WTC11 (cell line): ENCODE measurements at regions not wholly inside any gene's neighbourhood (a gene's known extent, or its start where the extent isn't known, plus 50 kb on each side); places are given as distances from the start of the nearest gene placed in this dataset.

Experiments used
- ATAC-seq: fragments of 200-7000 bp; cut with Tn5 transposase; 2 replicates; pipeline ENCODE4 v1.10.0; 2021; ENCODE audit warnings: mild to moderate bottlenecking, moderate library complexity
- CTCF ChIA-PET: fragments of 300-600 bp; sonication (Branson Sonifier 250); formaldehyde crosslinking; loops from one replicate; lab custom pipeline; 2021; ENCODE audit warnings: antibody characterized with exemption; lab: Charles Lee
- POLR2A ChIA-PET: fragments of 350-600 bp; sonication (Branson Sonifier 250); formaldehyde crosslinking; loops from one replicate; lab custom pipeline; 2021; ENCODE audit warnings: antibody characterized with exemption; lab: Charles Lee
- DNase-seq: peaks from one replicate; pipeline ENCODE4 v3.0.0; 2021; ENCODE audit warnings: low spot score
- H3K27ac Mint-ChIP-seq: 2 replicates; pipeline ENCODE4 v1.8.0; 2021; ENCODE audit warnings: mixed read lengths
- H3K27me3 Mint-ChIP-seq: 2 replicates; pipeline ENCODE4 v1.8.0; 2021; ENCODE audit warnings: low read depth, mild to moderate bottlenecking, moderate library complexity, mixed read lengths
- H3K36me3 Mint-ChIP-seq: 2 replicates; pipeline ENCODE4 v1.8.0; 2021; ENCODE audit warnings: mixed read lengths
- H3K4me1 Mint-ChIP-seq: 2 replicates; pipeline ENCODE4 v1.8.0; 2022; ENCODE audit warnings: mixed read lengths
- H3K4me3 Mint-ChIP-seq: 2 replicates; pipeline ENCODE4 v1.8.0; 2021; ENCODE audit warnings: mild to moderate bottlenecking, moderate library complexity, mixed read lengths
- H3K9me3 Mint-ChIP-seq: 2 replicates; pipeline ENCODE4 v1.8.0; 2021; ENCODE audit warnings: mixed read lengths
- AR ChIP-seq: fragments of 250-450 bp; sonication (Bioruptor Pico); IDR thresholded peaks from 2 replicates; pipeline ENCODE4 v1.9.0; 2021; ENCODE audit warnings: mild to moderate bottlenecking
- ARID4B ChIP-seq: sonication (generic); formaldehyde crosslinking; IDR thresholded peaks from 2 replicates; pipeline ENCODE4 v1.8.0; 2023; ENCODE audit warnings: missing genetic modification reagents, mild to moderate bottlenecking, borderline replicate concordance
- CDX4 ChIP-seq: fragments of 250-450 bp; sonication (Bioruptor Pico); IDR thresholded peaks from 2 replicates; pipeline ENCODE4 v1.9.0; 2021; ENCODE audit warnings: moderate library complexity, mild to moderate bottlenecking, inconsistent platforms, borderline replicate concordance
- E2F1 ChIP-seq: sonication (generic); formaldehyde crosslinking; IDR thresholded peaks from 2 replicates; pipeline ENCODE4 v1.8.0; 2022; ENCODE audit warnings: mild to moderate bottlenecking, missing genetic modification reagents
- ETV6 ChIP-seq: sonication (generic); formaldehyde crosslinking; IDR thresholded peaks from 2 replicates; pipeline ENCODE4 v1.8.1; 2022; ENCODE audit warnings: mild to moderate bottlenecking, missing genetic modification reagents
- IRF2 ChIP-seq: sonication (generic); formaldehyde crosslinking; IDR thresholded peaks from 2 replicates; pipeline ENCODE4 v1.8.0; 2022; ENCODE audit warnings: low read depth, missing genetic modification reagents, borderline replicate concordance
- MXD4 ChIP-seq: fragments of 250-450 bp; sonication (Bioruptor Pico); IDR thresholded peaks from 2 replicates; pipeline ENCODE4 v1.8.0; 2021; ENCODE audit warnings: mild to moderate bottlenecking, moderate library complexity, borderline replicate concordance
- NR1H2 ChIP-seq: sonication (generic); formaldehyde crosslinking; IDR thresholded peaks from 2 replicates; pipeline ENCODE4 v1.9.0; 2021; ENCODE audit warnings: mild to moderate bottlenecking, moderate library complexity, missing genetic modification reagents
- NR3C1 ChIP-seq: sonication (generic); formaldehyde crosslinking; conservative IDR thresholded peaks from 2 replicates; pipeline ENCODE4 v1.8.1; 2023; ENCODE audit warnings: low read depth, mild to moderate bottlenecking, missing genetic modification reagents
- PRRX2 ChIP-seq: fragments of 250-450 bp; sonication (Bioruptor Pico); IDR thresholded peaks from 2 replicates; pipeline ENCODE4 v1.8.0; 2021; ENCODE audit warnings: mild to moderate bottlenecking
- RORB ChIP-seq: fragments of 250-450 bp; sonication (Bioruptor Pico); IDR thresholded peaks from 2 replicates; pipeline ENCODE4 v1.9.0; 2021; ENCODE audit warnings: mild to moderate bottlenecking
- TEAD1 ChIP-seq: sonication (generic); formaldehyde crosslinking; IDR thresholded peaks from 2 replicates; pipeline ENCODE4 v1.8.0; 2022; ENCODE audit warnings: mild to moderate bottlenecking, missing genetic modification reagents
- ZBTB21 ChIP-seq: sonication (generic); formaldehyde crosslinking; IDR thresholded peaks from 2 replicates; pipeline ENCODE4 v1.8.1; 2023; ENCODE audit warnings: mild to moderate bottlenecking, missing genetic modification reagents, borderline replicate concordance
- ZNF263 ChIP-seq: sonication (generic); formaldehyde crosslinking; IDR thresholded peaks from 2 replicates; pipeline ENCODE4 v1.8.1; 2022; ENCODE audit warnings: low read depth, mild to moderate bottlenecking, moderate library complexity, missing genetic modification reagents
- ZNF396 ChIP-seq: fragments of 250-450 bp; sonication (Bioruptor Pico); IDR thresholded peaks from 2 replicates; pipeline ENCODE4 v1.8.0; 2021; ENCODE audit warnings: mild to moderate bottlenecking, moderate library complexity, borderline replicate concordance
- ZNF512 ChIP-seq: sonication (generic); formaldehyde crosslinking; IDR thresholded peaks from 2 replicates; pipeline ENCODE4 v1.8.1; 2022; ENCODE audit warnings: missing genetic modification reagents, borderline replicate concordance
- ZNF532 ChIP-seq: fragments of 250-450 bp; sonication (Bioruptor Pico); IDR thresholded peaks from 2 replicates; pipeline ENCODE4 v1.9.0; 2021; ENCODE audit warnings: mild to moderate bottlenecking, borderline replicate concordance
- ZNF671 ChIP-seq: fragments of 250-450 bp; sonication (Bioruptor Pico); IDR thresholded peaks from 2 replicates; pipeline ENCODE4 v1.8.0; 2021; ENCODE audit warnings: mild to moderate bottlenecking

- TF ChIP-seq AR: no peak
- TF ChIP-seq, all 79 proteins: peak for 0
Measured at GRCh38 chr3:40680685-40681657, 156.2 kb downstream of the ZNF621 start (continued).

- Mint-ChIP-seq H3K36me3 (no peaks in the 10 kb centered on the region), H3K4me3 (no peak overlapping the region), H3K27me3 (no peaks in the 10 kb centered on the region; the same call in 1 of the 2 replicates), H3K27ac (no peak overlapping the region), H3K4me1 (peaks cover 26% of the 10 kb centered on the region), H3K9me3 (no peaks in the 10 kb centered on the region)
- CTCF ChIA-PET: no interaction called here
- DNase-seq (no peak), ATAC-seq (no peak; the same call in 1 of the 2 replicates)
- POLR2A ChIA-PET: no interaction called here
- TF ChIP-seq TEAD1 (CRISPR knock-in tag): no peak
- no peak for TF ChIP-seq IRF2 (CRISPR knock-in tag)
- no peak for TF ChIP-seq ZNF532 (CRISPR knock-in tag)
- no peak for TF ChIP-seq ZNF263 (CRISPR knock-in tag)
- TF ChIP-seq ZNF671: no peak
- TF ChIP-seq RORB (CRISPR knock-in tag): no peak
- TF ChIP-seq ZNF396 (CRISPR knock-in tag): no peak
- TF ChIP-seq E2F1 (CRISPR knock-in tag): no peak
- TF ChIP-seq ETV6 (CRISPR knock-in tag): no peak
- TF ChIP-seq ARID4B (CRISPR knock-in tag): no peak
- no peak for TF ChIP-seq MXD4 (CRISPR knock-in tag)
- TF ChIP-seq NR1H2 (CRISPR knock-in tag): no peak
- TF ChIP-seq CDX4 (CRISPR knock-in tag): no peak
- TF ChIP-seq NR3C1 (CRISPR knock-in tag): no peak
- TF ChIP-seq ZBTB21 (CRISPR knock-in tag): no peak
- TF ChIP-seq PRRX2 (CRISPR knock-in tag): no peak
- no peak for TF ChIP-seq ZNF512 (CRISPR knock-in tag)
Measured at GRCh38 chr3:40681658-40682055, 156.9 kb downstream of the ZNF621 start.
